ENCODE measurements at regions not wholly inside any gene's neighbourhood (a gene's known extent, or its start where the extent isn't known, plus 50 kb on each side); places are given as distances from the start of the nearest gene placed in this dataset.
"Not testable (repeated sequence)": the region's sequence is repeated elsewhere in the genome, so short reads cannot be mapped to it uniquely, and the experiment has no call there.

GRCh38 chr5:121516997-121517396, 334.7 kb upstream of the FTMT start:
- DNase-seq: no peak

- no peak for DNase-seq
Measured at GRCh38 chr5:121525706-121526105, 326.0 kb upstream of the FTMT start.

GRCh38 chr5:121526908-121527307, 324.8 kb upstream of the FTMT start:
- DNase-seq: no peak

GRCh38 chr5:121533814-121534213, 317.9 kb upstream of the FTMT start:
- DNase-seq: no peak

GRCh38 chr5:121550989-121551388, 300.7 kb upstream of the FTMT start:
- DNase-seq: no peak

GRCh38 chr5:121559832-121560231, 291.9 kb upstream of the FTMT start:
- DNase-seq: no peak

GRCh38 chr5:121572061-121572460, 279.6 kb upstream of the FTMT start:
- DNase-seq: no peak

GRCh38 chr5:121573721-121574382, 277.8 kb upstream of the FTMT start:
- DNase-seq: no peak

GRCh38 chr5:121581588-121581987, 270.1 kb upstream of the FTMT start:
- no peak for DNase-seq

- no peak for DNase-seq
Measured at GRCh38 chr5:121596882-121597281, 254.8 kb upstream of the FTMT start.

- DNase-seq: no peak
Measured at GRCh38 chr5:121608826-121609225, 242.9 kb upstream of the FTMT start.

GRCh38 chr5:121624035-121624434, 227.6 kb upstream of the FTMT start:
- no peak for DNase-seq

GRCh38 chr5:121628783-121629182, 222.9 kb upstream of the FTMT start:
- DNase-seq: no peak

- peak; percentile 5 for DNase-seq
Measured at GRCh38 chr5:121630402-121630801, 221.3 kb upstream of the FTMT start.

- DNase-seq: no peak
Measured at GRCh38 chr5:121634946-121635345, 216.7 kb upstream of the FTMT start.

GRCh38 chr5:121638126-121638525, 213.6 kb upstream of the FTMT start:
- no peak for DNase-seq

- no peak for DNase-seq
Measured at GRCh38 chr5:121640298-121640697, 211.4 kb upstream of the FTMT start.

- no peak for DNase-seq
Measured at GRCh38 chr5:121658221-121658620, 193.5 kb upstream of the FTMT start.

GRCh38 chr5:121660142-121660541, 191.5 kb upstream of the FTMT start:
- no peak for DNase-seq

- DNase-seq: not testable (repeated sequence)
Measured at GRCh38 chr5:121665542-121665941, 186.1 kb upstream of the FTMT start.

GRCh38 chr5:121667292-121667691, 184.4 kb upstream of the FTMT start:
- no peak for DNase-seq

GRCh38 chr5:121668635-121669034, 183.0 kb upstream of the FTMT start:
- no peak for DNase-seq

- DNase-seq: no peak
Measured at GRCh38 chr5:121671624-121672023, 180.1 kb upstream of the FTMT start.

GRCh38 chr5:121675924-121676323, 175.8 kb upstream of the FTMT start:
- no peak for DNase-seq

GRCh38 chr5:121681229-121681855, 170.3 kb upstream of the FTMT start:
- no peak for DNase-seq
